Keratinocyte (primary cell): ENCODE measurements at regions not wholly inside any gene's neighbourhood (a gene's known extent, or its start where the extent isn't known, plus 50 kb on each side); places are given as distances from the start of the nearest gene placed in this dataset.
"Not testable (repeated sequence)": the region's sequence is repeated elsewhere in the genome, so short reads cannot be mapped to it uniquely, and the experiment has no call there.

Experiments
- DNase-seq: peaks from one replicate; pipeline ENCODE4 v3.0.0-alpha.2; 2011; ENCODE audit warnings: low read depth, missing footprints, low spot score
- FAIRE-seq: peaks from 2 replicates; lab custom pipeline; 2011; peaks lifted over from hg19 to GRCh38; lab: Jason Lieb, UNC
- H2AFZ ChIP-seq: 2 replicates; pipeline ENCODE4 v1.6.0; 2012; ENCODE audit warnings: low read length, control low read depth, inconsistent platforms; ENCODE audit not compliant: control insufficient read depth
- H3K27ac ChIP-seq: 2 replicates; pipeline ENCODE4 v1.5.1; 2011; ENCODE audit warnings: low read length; ENCODE audit not compliant: control insufficient read depth, insufficient read depth
- H3K27me3 ChIP-seq: 3 replicates; pipeline ENCODE4 v1.6.0; 2011; ENCODE audit warnings: low read length; ENCODE audit not compliant: control insufficient read depth, insufficient read depth; ENCODE audit errors: extremely low read depth
- H3K36me3 ChIP-seq, 2 experiments: 2 replicates in 1 of 2; 3 replicates in 1 of 2; pipeline ENCODE4 v1.5.1; 2011; ENCODE audit warnings: low read length in 2 of 2, mild to moderate bottlenecking in 1 of 2; ENCODE audit not compliant: control insufficient read depth in 2 of 2, insufficient read depth in 2 of 2; ENCODE audit errors: extremely low read depth in 1 of 2
- H3K4me1 ChIP-seq: 3 replicates; pipeline ENCODE4 v1.5.1; 2011; ENCODE audit warnings: low read length; ENCODE audit not compliant: control insufficient read depth, insufficient read depth; ENCODE audit errors: extremely low read depth
- H3K4me2 ChIP-seq: 3 replicates; pipeline ENCODE4 v1.6.0; 2011; ENCODE audit warnings: low read depth, low read length; ENCODE audit not compliant: control insufficient read depth, insufficient read depth; ENCODE audit errors: extremely low read depth
- H3K4me3 ChIP-seq, 3 experiments: fragments of 200-600 bp in 1 of 3; sonication (generic) in 1 of 3; 2 replicates in 2 of 3; 3 replicates in 1 of 3; pipeline ENCODE4 v1.5.1; 2011 to 2016; ENCODE audit warnings: low read length in 3 of 3, mild to moderate bottlenecking in 3 of 3, control low read depth in 2 of 3, inconsistent platforms in 1 of 3, low read depth in 1 of 3, mixed read lengths in 1 of 3, mixed run types in 1 of 3, moderate library complexity in 1 of 3; ENCODE audit not compliant: control insufficient read depth in 2 of 3, insufficient read depth in 2 of 3; ENCODE audit errors: extremely low read depth in 1 of 3
- H3K79me2 ChIP-seq: 2 replicates; pipeline ENCODE4 v1.6.0; 2012; ENCODE audit warnings: low read length; ENCODE audit not compliant: control insufficient read depth, insufficient read depth
- H3K9ac ChIP-seq: 3 replicates; pipeline ENCODE4 v1.6.0; 2011; ENCODE audit warnings: low read length; ENCODE audit not compliant: control insufficient read depth, insufficient read depth; ENCODE audit errors: extremely low read depth
- H3K9me1 ChIP-seq: 3 replicates; pipeline ENCODE4 v1.6.0; 2011; ENCODE audit warnings: low read length; ENCODE audit not compliant: control insufficient read depth, insufficient read depth; ENCODE audit errors: extremely low read depth
- H3K9me3 ChIP-seq: 2 replicates; pipeline ENCODE4 v1.5.1; 2012; ENCODE audit warnings: low read depth, low read length; ENCODE audit not compliant: control insufficient read depth
- H4K20me1 ChIP-seq: 3 replicates; pipeline ENCODE4 v1.6.0; 2011; ENCODE audit warnings: low read length; ENCODE audit not compliant: control insufficient read depth, insufficient read depth; ENCODE audit errors: extremely low read depth
- CTCF ChIP-seq, 3 experiments: IDR thresholded peaks in 1 of 3; conservative IDR thresholded peaks in 1 of 3; optimal IDR thresholded peaks in 1 of 3; 2 replicates in 2 of 3; 3 replicates in 1 of 3; pipeline versions ENCODE3 to v1.5.1; 2011; ENCODE audit warnings: low read length in 3 of 3, mild to moderate bottlenecking in 3 of 3, moderate library complexity in 2 of 3, control low read depth in 1 of 3, inconsistent platforms in 1 of 3; ENCODE audit not compliant: insufficient read depth in 2 of 3; ENCODE audit errors: extremely low read depth in 1 of 3
- EZH2 ChIP-seq: IDR thresholded peaks from one replicate; pipeline ENCODE4 v1.6.1; 2012; ENCODE audit warnings: inconsistent platforms, mild to moderate bottlenecking, low read length, moderate library complexity
- dilution Hi-C: fragments of 300-500 bp; cut with MboI; formaldehyde crosslinking; loops from one replicate; pipeline ENCODE4 v1.7.0; 2020; ENCODE audit warnings: low sequenced_read_pairs; ENCODE audit not compliant: extremely low pct_ligation_motif_present

GRCh38 chr20:55935448-55936208, 69.7 kb downstream of the CBLN4 start:
- Histone ChIP-seq H3K9ac (no peak overlapping the region), H3K4me2 (no peak overlapping the region), H2AFZ (no peak overlapping the region), H3K9me1 (no peaks in the 10 kb centered on the region), H3K4me1 (no peaks in the 10 kb centered on the region), H3K9me3 (no peaks in the 10 kb centered on the region), H3K36me3 (no peaks in the 10 kb centered on the region), H3K79me2 (no peaks in the 10 kb centered on the region), H3K27ac (no peak overlapping the region), H3K27me3 (peaks cover 3% of the 10 kb centered on the region), H3K4me3 (no peak overlapping the region), H4K20me1 (no peaks in the 10 kb centered on the region)
- no peak for TF ChIP-seq CTCF (optimal IDR thresholded peaks at IDR 0.05 in 1 of 3, IDR thresholded peaks at IDR 0.05 in 1 of 3, conservative IDR thresholded peaks at IDR 0.05 in 1 of 3; ENCODE audit: extremely low read depth in 1 of 3, insufficient read depth in 2 of 3, low read length in 3 of 3)
- TF ChIP-seq EZH2, result no peak
- FAIRE-seq (peak; percentile 55), DNase-seq (no peak)
- dilution Hi-C loops, result no loop called here

GRCh38 chr20:55934146-55934545, 71.2 kb downstream of the CBLN4 start:
- no peak overlapping the region for H3K4me2 ChIP-seq
- DNase-seq (no peak), FAIRE-seq (no peak)
- no peaks in the 10 kb centered on the region for H3K9me1 ChIP-seq
- H3K27me3 ChIP-seq, result peaks cover 3% of the 10 kb centered on the region
- H3K36me3 ChIP-seq, result no peaks in the 10 kb centered on the region
- no peaks in the 10 kb centered on the region for H3K4me1 ChIP-seq
- no peak overlapping the region for H3K9ac ChIP-seq
- H3K9me3 ChIP-seq, result no peaks in the 10 kb centered on the region
- H3K79me2 ChIP-seq, result no peaks in the 10 kb centered on the region
- H4K20me1 ChIP-seq, result no peaks in the 10 kb centered on the region
- no peak overlapping the region for H3K4me3 ChIP-seq
- H2AFZ ChIP-seq, result no peak overlapping the region
- dilution Hi-C loops, result no loop called here
- H3K27ac ChIP-seq, result no peak overlapping the region
- no peak for TF ChIP-seq EZH2
- no peak for TF ChIP-seq CTCF (optimal IDR thresholded peaks at IDR 0.05 in 1 of 3, IDR thresholded peaks at IDR 0.05 in 1 of 3, conservative IDR thresholded peaks at IDR 0.05 in 1 of 3; ENCODE audit: extremely low read depth in 1 of 3, insufficient read depth in 2 of 3, low read length in 3 of 3)

- H3K4me2 ChIP-seq, H3K9me1 ChIP-seq, H4K20me1 ChIP-seq, DNase-seq, H3K4me3 ChIP-seq, H3K9ac ChIP-seq, H3K36me3 ChIP-seq, H2AFZ ChIP-seq, H3K27ac ChIP-seq, H3K9me3 ChIP-seq, FAIRE-seq, H3K27me3 ChIP-seq, H3K79me2 ChIP-seq, dilution Hi-C loops, H3K4me1 ChIP-seq: not testable (repeated sequence)
Observed at GRCh38 chr20:55930876-55931275, 74.4 kb downstream of the CBLN4 start.
